SK-N-SH treated with all-trans-retinoic acid at 6 μM for 48 hours (cell line): ENCODE measurements at regions not wholly inside any gene's neighbourhood (a gene's known extent, or its start where the extent isn't known, plus 50 kb on each side); places are given as distances from the start of the nearest gene placed in this dataset.
A peak's percentile ranks its signal among the peaks of the same experiment; 100 is the strongest.

Source experiments
- ATAC-seq: fragments of 200-7000 bp; cut with Tn5 transposase; 3 replicates; pipeline ENCODE4 v1.9.1; 2020; ENCODE audit warnings: mild to moderate bottlenecking, moderate library complexity
- ARNTL ChIP-seq: fragments of 450-650 bp; formaldehyde crosslinking; IDR thresholded peaks from 2 replicates; pipeline ENCODE4 v1.5.0; 2020; ENCODE audit warnings: low read depth, mild to moderate bottlenecking, moderate library complexity, borderline replicate concordance
- CREB5 ChIP-seq: fragments of 250-450 bp; sonication (Bioruptor Pico); IDR thresholded peaks from 2 replicates; pipeline ENCODE4 v1.5.1; 2020; ENCODE audit warnings: low read depth, mild to moderate bottlenecking, moderate library complexity
- CSDC2 ChIP-seq: fragments of 250-450 bp; sonication (Bioruptor Pico); IDR thresholded peaks from 2 replicates; pipeline ENCODE4 v1.5.0; 2020; ENCODE audit warnings: mild to moderate bottlenecking, moderate library complexity
- CSRNP3 ChIP-seq: fragments of 250-450 bp; sonication (Bioruptor Pico); IDR thresholded peaks from 2 replicates; pipeline ENCODE4 v1.5.1; 2021; ENCODE audit warnings: mild to moderate bottlenecking, moderate library complexity
- GLIS3 ChIP-seq: fragments of 250-450 bp; sonication (Bioruptor Pico); IDR thresholded peaks from 2 replicates; pipeline ENCODE4 v1.5.0; 2020; ENCODE audit warnings: mild to moderate bottlenecking, moderate library complexity
- ISL1 ChIP-seq: fragments of 250-450 bp; sonication (Bioruptor Pico); IDR thresholded peaks from 2 replicates; pipeline ENCODE4 v2.1.2; 2022; ENCODE audit warnings: mild to moderate bottlenecking, moderate library complexity
- OSR1 ChIP-seq: fragments of 250-450 bp; sonication (Bioruptor Pico); IDR thresholded peaks from 2 replicates; pipeline ENCODE4 v1.8.0; 2022; ENCODE audit warnings: moderate library complexity, mild to moderate bottlenecking, inconsistent platforms
- PATZ1 ChIP-seq: fragments of 250-450 bp; sonication (Bioruptor Pico); IDR thresholded peaks from 2 replicates; pipeline ENCODE4 v1.8.0; 2020; ENCODE audit warnings: mild to moderate bottlenecking, moderate library complexity, borderline replicate concordance
- POU6F1 ChIP-seq: fragments of 250-450 bp; sonication (Bioruptor Pico); IDR thresholded peaks from 2 replicates; pipeline ENCODE4 v1.8.0; 2021; ENCODE audit warnings: low read depth, mild to moderate bottlenecking, moderate library complexity, borderline replicate concordance
- PPARA ChIP-seq: fragments of 250-450 bp; sonication (Bioruptor Pico); IDR thresholded peaks from 2 replicates; pipeline ENCODE4 v1.5.0; 2020; ENCODE audit warnings: mild to moderate bottlenecking, borderline replicate concordance
- RARB ChIP-seq: fragments of 250-450 bp; sonication (Bioruptor Pico); IDR thresholded peaks from 2 replicates; pipeline ENCODE4 v1.8.0; 2021; ENCODE audit warnings: mild to moderate bottlenecking, moderate library complexity
- SNAI2 ChIP-seq: fragments of 250-450 bp; sonication (Bioruptor Pico); IDR thresholded peaks from 2 replicates; pipeline ENCODE4 v1.5.0; 2020; ENCODE audit warnings: mild to moderate bottlenecking, moderate library complexity
- TCF4 ChIP-seq: fragments of 250-450 bp; sonication (Bioruptor Pico); IDR thresholded peaks from 2 replicates; pipeline ENCODE4 v1.8.0; 2021; ENCODE audit warnings: mild to moderate bottlenecking, moderate library complexity, borderline replicate concordance
- TSHZ2 ChIP-seq: fragments of 250-450 bp; sonication (Bioruptor Pico); IDR thresholded peaks from 2 replicates; pipeline ENCODE4 v1.5.0; 2020; ENCODE audit warnings: mild to moderate bottlenecking, moderate library complexity
- ZC3H10 ChIP-seq: fragments of 250-450 bp; sonication (Bioruptor Pico); IDR thresholded peaks from 2 replicates; pipeline ENCODE4 v1.5.1; 2021; ENCODE audit warnings: mild to moderate bottlenecking, moderate library complexity
- ZFP3 ChIP-seq: fragments of 250-450 bp; sonication (Bioruptor Pico); IDR thresholded peaks from 2 replicates; pipeline ENCODE4 v1.5.0; 2020; ENCODE audit warnings: mild to moderate bottlenecking, moderate library complexity
- ZFP30 ChIP-seq: fragments of 450-650 bp; formaldehyde crosslinking; IDR thresholded peaks from 2 replicates; pipeline ENCODE4 v1.5.0; 2022; ENCODE audit warnings: mild to moderate bottlenecking, moderate library complexity
- ZNF565 ChIP-seq: fragments of 450-650 bp; formaldehyde crosslinking; conservative IDR thresholded peaks from 2 replicates; pipeline ENCODE4 v1.5.0; 2020; ENCODE audit warnings: low read depth, mild to moderate bottlenecking, moderate library complexity
- ZNF70 ChIP-seq: fragments of 450-650 bp; formaldehyde crosslinking; IDR thresholded peaks from 2 replicates; pipeline ENCODE4 v1.5.0; 2020; ENCODE audit warnings: mild to moderate bottlenecking, moderate library complexity
- ZNF8 ChIP-seq: fragments of 450-650 bp; formaldehyde crosslinking; IDR thresholded peaks from 2 replicates; pipeline ENCODE4 v1.5.0; 2020; ENCODE audit warnings: mild to moderate bottlenecking, moderate library complexity

GRCh38 chr12:77722536-77722935 is 108.2 kb upstream of the NAV3 start:
- TF ChIP-seq PPARA (CRISPR knock-in tag) (no peak), ISL1 (CRISPR knock-in tag) (no peak), ZNF8 (no peak), ZFP30 (CRISPR knock-in tag) (no peak), TCF4 (CRISPR knock-in tag) (no peak), POU6F1 (CRISPR knock-in tag) (no peak)
- ATAC-seq, result no peak

- TF ChIP-seq PATZ1 (CRISPR knock-in tag), result no peak
- TF ChIP-seq ZFP3 (CRISPR knock-in tag), result no peak
- TF ChIP-seq SNAI2 (CRISPR knock-in tag), result no peak
- no peak for TF ChIP-seq ZNF565 (CRISPR knock-in tag)
- no peak for TF ChIP-seq CSDC2 (CRISPR knock-in tag)
- no peak for TF ChIP-seq ZNF8
- TF ChIP-seq CREB5 (CRISPR knock-in tag), result no peak
- TF ChIP-seq GLIS3 (CRISPR knock-in tag), result no peak
- TF ChIP-seq ISL1 (CRISPR knock-in tag), result no peak
- TF ChIP-seq ZC3H10 (CRISPR knock-in tag), result no peak
- no peak for TF ChIP-seq TSHZ2 (CRISPR knock-in tag)
- no peak for TF ChIP-seq OSR1 (CRISPR knock-in tag)
- no peak for TF ChIP-seq CSRNP3 (CRISPR knock-in tag)
- ATAC-seq, result peak; percentile 87
Observed at GRCh38 chr12:77720258-77720657, 110.4 kb upstream of the NAV3 start.

- TF ChIP-seq CREB5 (CRISPR knock-in tag) (no peak), ISL1 (CRISPR knock-in tag) (no peak), ZNF70 (CRISPR knock-in tag) (no peak), GLIS3 (CRISPR knock-in tag) (no peak), ARNTL (CRISPR knock-in tag) (no peak), TCF4 (CRISPR knock-in tag) (no peak), RARB (CRISPR knock-in tag) (no peak)
- TF ChIP-seq, all 23 proteins: peak for 0
- no peak; the same call in 2 of the 3 replicates for ATAC-seq
Observed at GRCh38 chr12:77710209-77710608, 120.5 kb upstream of the NAV3 start.
